ENCODE measurements at regions not wholly inside any gene's neighbourhood (a gene's known extent, or its start where the extent isn't known, plus 50 kb on each side); places are given as distances from the start of the nearest gene placed in this dataset.

DNA sequence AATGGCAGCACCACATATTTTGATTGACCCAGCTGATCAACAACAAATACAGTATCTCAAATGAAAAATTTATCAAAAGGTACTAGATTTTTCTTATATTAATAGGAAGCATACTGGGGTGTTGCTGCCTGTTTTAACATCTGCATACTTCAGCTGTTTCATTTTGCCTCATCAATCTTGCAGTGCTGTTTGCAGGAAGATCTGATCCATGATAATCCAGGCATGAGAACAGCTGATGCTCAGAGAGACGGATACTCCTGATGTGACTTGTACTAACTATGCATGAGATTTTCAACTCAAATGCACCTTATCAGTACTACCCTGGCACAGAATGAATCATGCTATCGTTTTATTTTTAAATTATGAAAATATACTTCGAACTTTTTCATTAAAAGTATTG, 2136.8 kb downstream of the PCDH9 start:
- no peak for TF ChIP-seq ZBTB21 (CRISPR knock-in tag; IDR thresholded peaks at IDR 0.05; ENCODE audit: borderline replicate concordance)
- TF ChIP-seq, protein P1, sequence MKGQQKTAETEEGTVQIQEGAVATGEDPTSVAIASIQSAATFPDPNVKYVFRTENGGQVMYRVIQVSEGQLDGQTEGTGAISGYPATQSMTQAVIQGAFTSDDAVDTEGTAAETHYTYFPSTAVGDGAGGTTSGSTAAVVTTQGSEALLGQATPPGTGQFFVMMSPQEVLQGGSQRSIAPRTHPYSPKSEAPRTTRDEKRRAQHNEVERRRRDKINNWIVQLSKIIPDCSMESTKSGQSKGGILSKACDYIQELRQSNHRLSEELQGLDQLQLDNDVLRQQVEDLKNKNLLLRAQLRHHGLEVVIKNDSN (CRISPR knock-in tag; IDR thresholded peaks at IDR 0.05): no peak
- TF ChIP-seq, protein P2, sequence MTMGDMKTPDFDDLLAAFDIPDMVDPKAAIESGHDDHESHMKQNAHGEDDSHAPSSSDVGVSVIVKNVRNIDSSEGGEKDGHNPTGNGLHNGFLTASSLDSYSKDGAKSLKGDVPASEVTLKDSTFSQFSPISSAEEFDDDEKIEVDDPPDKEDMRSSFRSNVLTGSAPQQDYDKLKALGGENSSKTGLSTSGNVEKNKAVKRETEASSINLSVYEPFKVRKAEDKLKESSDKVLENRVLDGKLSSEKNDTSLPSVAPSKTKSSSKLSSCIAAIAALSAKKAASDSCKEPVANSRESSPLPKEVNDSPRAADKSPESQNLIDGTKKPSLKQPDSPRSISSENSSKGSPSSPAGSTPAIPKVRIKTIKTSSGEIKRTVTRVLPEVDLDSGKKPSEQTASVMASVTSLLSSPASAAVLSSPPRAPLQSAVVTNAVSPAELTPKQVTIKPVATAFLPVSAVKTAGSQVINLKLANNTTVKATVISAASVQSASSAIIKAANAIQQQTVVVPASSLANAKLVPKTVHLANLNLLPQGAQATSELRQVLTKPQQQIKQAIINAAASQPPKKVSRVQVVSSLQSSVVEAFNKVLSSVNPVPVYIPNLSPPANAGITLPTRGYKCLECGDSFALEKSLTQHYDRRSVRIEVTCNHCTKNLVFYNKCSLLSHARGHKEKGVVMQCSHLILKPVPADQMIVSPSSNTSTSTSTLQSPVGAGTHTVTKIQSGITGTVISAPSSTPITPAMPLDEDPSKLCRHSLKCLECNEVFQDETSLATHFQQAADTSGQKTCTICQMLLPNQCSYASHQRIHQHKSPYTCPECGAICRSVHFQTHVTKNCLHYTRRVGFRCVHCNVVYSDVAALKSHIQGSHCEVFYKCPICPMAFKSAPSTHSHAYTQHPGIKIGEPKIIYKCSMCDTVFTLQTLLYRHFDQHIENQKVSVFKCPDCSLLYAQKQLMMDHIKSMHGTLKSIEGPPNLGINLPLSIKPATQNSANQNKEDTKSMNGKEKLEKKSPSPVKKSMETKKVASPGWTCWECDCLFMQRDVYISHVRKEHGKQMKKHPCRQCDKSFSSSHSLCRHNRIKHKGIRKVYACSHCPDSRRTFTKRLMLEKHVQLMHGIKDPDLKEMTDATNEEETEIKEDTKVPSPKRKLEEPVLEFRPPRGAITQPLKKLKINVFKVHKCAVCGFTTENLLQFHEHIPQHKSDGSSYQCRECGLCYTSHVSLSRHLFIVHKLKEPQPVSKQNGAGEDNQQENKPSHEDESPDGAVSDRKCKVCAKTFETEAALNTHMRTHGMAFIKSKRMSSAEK (CRISPR knock-in tag; IDR thresholded peaks at IDR 0.05; ENCODE audit: borderline replicate concordance): no peak
- no peak for TF ChIP-seq ATF3 (CRISPR knock-in tag; conservative IDR thresholded peaks at IDR 0.05)
- no peak for TF ChIP-seq USF2 (CRISPR knock-in tag; IDR thresholded peaks at IDR 0.05)
- TF ChIP-seq, protein P3, sequence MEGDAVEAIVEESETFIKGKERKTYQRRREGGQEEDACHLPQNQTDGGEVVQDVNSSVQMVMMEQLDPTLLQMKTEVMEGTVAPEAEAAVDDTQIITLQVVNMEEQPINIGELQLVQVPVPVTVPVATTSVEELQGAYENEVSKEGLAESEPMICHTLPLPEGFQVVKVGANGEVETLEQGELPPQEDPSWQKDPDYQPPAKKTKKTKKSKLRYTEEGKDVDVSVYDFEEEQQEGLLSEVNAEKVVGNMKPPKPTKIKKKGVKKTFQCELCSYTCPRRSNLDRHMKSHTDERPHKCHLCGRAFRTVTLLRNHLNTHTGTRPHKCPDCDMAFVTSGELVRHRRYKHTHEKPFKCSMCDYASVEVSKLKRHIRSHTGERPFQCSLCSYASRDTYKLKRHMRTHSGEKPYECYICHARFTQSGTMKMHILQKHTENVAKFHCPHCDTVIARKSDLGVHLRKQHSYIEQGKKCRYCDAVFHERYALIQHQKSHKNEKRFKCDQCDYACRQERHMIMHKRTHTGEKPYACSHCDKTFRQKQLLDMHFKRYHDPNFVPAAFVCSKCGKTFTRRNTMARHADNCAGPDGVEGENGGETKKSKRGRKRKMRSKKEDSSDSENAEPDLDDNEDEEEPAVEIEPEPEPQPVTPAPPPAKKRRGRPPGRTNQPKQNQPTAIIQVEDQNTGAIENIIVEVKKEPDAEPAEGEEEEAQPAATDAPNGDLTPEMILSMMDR (IDR thresholded peaks at IDR 0.05): no peak
